ENCODE measurements at regions not wholly inside any gene's neighbourhood (a gene's known extent, or its start where the extent isn't known, plus 50 kb on each side); places are given as distances from the start of the nearest gene placed in this dataset.

GRCh38 chr4:63799166-63799565 is 610.1 kb downstream of the TECRL start:
- Histone ChIP-seq H3K4me3 (ENCODE audit: low read depth, low read length) (no peak overlapping the region), H3K27me3 (ENCODE audit: insufficient read depth, low read depth, severe bottlenecking) (no peaks in the 10 kb centered on the region), H3K9me3 (ENCODE audit: severe bottlenecking) (no peaks in the 10 kb centered on the region), H3K27ac (no peak overlapping the region), H3K36me3 (no peaks in the 10 kb centered on the region)
- no peak for DNase-seq
- TF ChIP-seq CTCF (IDR thresholded peaks at IDR 0.05; ENCODE audit: low read depth, low read length), result no peak

GRCh38 chr4:63795301-63795700 is 613.9 kb downstream of the TECRL start:
- Histone ChIP-seq H3K4me3 (ENCODE audit: low read depth, low read length) (no peak overlapping the region), H3K27ac (no peak overlapping the region), H3K36me3 (no peaks in the 10 kb centered on the region), H3K27me3 (ENCODE audit: insufficient read depth, low read depth, severe bottlenecking) (no peaks in the 10 kb centered on the region), H3K9me3 (ENCODE audit: severe bottlenecking) (no peaks in the 10 kb centered on the region)
- no peak for DNase-seq
- TF ChIP-seq CTCF (IDR thresholded peaks at IDR 0.05; ENCODE audit: low read depth, low read length), result no peak

GRCh38 chr4:63790377-63790776 is 618.9 kb downstream of the TECRL start:
- no peak for DNase-seq
- TF ChIP-seq CTCF (IDR thresholded peaks at IDR 0.05; ENCODE audit: low read depth, low read length), result no peak

GRCh38 chr4:63788271-63788670 is 621.0 kb downstream of the TECRL start:
- Histone ChIP-seq H3K27ac (no peak overlapping the region), H3K36me3 (no peaks in the 10 kb centered on the region), H3K27me3 (ENCODE audit: insufficient read depth, low read depth, severe bottlenecking) (no peaks in the 10 kb centered on the region), H3K4me3 (ENCODE audit: low read depth, low read length) (no peak overlapping the region), H3K9me3 (ENCODE audit: severe bottlenecking) (no peaks in the 10 kb centered on the region)
- TF ChIP-seq CTCF (IDR thresholded peaks at IDR 0.05; ENCODE audit: low read depth, low read length), result no peak
- DNase-seq, result no peak

More at GRCh38 chr4:63790377-63790776, 618.9 kb downstream of the TECRL start:
- Histone ChIP-seq H3K4me3 (ENCODE audit: low read depth, low read length) (no peak overlapping the region), H3K9me3 (ENCODE audit: severe bottlenecking) (no peaks in the 10 kb centered on the region), H3K36me3 (no peaks in the 10 kb centered on the region), H3K27ac (no peak overlapping the region), H3K27me3 (ENCODE audit: insufficient read depth, low read depth, severe bottlenecking) (no peaks in the 10 kb centered on the region)

- no peaks in the 10 kb centered on the region for H3K36me3 ChIP-seq
Observed at GRCh38 chr4:63787326-63787725, 621.9 kb downstream of the TECRL start.

More at GRCh38 chr4:63787326-63787725, 621.9 kb downstream of the TECRL start:
- no peak for DNase-seq
- no peaks in the 10 kb centered on the region for H3K27me3 ChIP-seq (ENCODE audit: insufficient read depth, low read depth, severe bottlenecking)
- H3K4me3 ChIP-seq (ENCODE audit: low read depth, low read length), result no peak overlapping the region
- TF ChIP-seq CTCF (IDR thresholded peaks at IDR 0.05; ENCODE audit: low read depth, low read length), result no peak
- H3K9me3 ChIP-seq (ENCODE audit: severe bottlenecking), result no peaks in the 10 kb centered on the region
- no peak overlapping the region for H3K27ac ChIP-seq
